Heart left ventricle (tissue), 13 donors: ENCODE measurements at regions not wholly inside any gene's neighbourhood (a gene's known extent, or its start where the extent isn't known, plus 50 kb on each side); places are given as distances from the start of the nearest gene placed in this dataset.
"Not testable (repeated sequence)": the region's sequence is repeated elsewhere in the genome, so short reads cannot be mapped to it uniquely, and the experiment has no call there.

Source experiments
- POLR2A ChIP-seq, 2 donors: fragments of 450-650 bp; IDR thresholded peaks; one replicate each; pipeline ENCODE4 v1.6.1; 2017; ENCODE audit warnings: antibody characterized with exemption in 2 of 2, mild to moderate bottlenecking in 2 of 2, moderate library complexity in 2 of 2
- TF ChIP-seq, protein P1 (sequence below), 12 donors: fragments of 200-600 bp; sonication (generic) in 4 of 12; IDR thresholded peaks; one replicate each; pipeline versions ENCODE4 v1.5.0 to v1.8.0; 2018 to 2022; ENCODE audit warnings: antibody characterized with exemption in 12 of 12, mild to moderate bottlenecking in 5 of 12
- donor health status: ischemic (EF 13 %, LVEDD 7.1; RV severe dilation, severe dysfunction).
- donor health status: DM: no; HTN: yes; CAD: no.
- donor health status: DM: no; HTN: no; CAD: no.
- donor health status: ischemic (EF 25% LVEDD 6.9; RV normal size, moderate dysfunction).
- donor health status: ischemic (EF 25% LVEDD 5.7; RV mildly dilated, moderate dysfunction).
- donor health status: ischemic (EF 35%, LVEDD 5.7; RV mildly dilated, moderate dysfunction).
- donor health status: nonischemic (EF 11% LVEDD 7.7; RV severe dilation, severe dysfunction).
- donor health status: DM: yes; HTN: yes; CAD: no.
- donor health status: PGD.
- donor health status: ischemic (EF 29% LVEDD 5.4; RV normal size, mild dysfunction).
- donor health status: nonischemic (EF 23%, LVEDD 6.1; RV moderate dilation, normal function).

DNA sequence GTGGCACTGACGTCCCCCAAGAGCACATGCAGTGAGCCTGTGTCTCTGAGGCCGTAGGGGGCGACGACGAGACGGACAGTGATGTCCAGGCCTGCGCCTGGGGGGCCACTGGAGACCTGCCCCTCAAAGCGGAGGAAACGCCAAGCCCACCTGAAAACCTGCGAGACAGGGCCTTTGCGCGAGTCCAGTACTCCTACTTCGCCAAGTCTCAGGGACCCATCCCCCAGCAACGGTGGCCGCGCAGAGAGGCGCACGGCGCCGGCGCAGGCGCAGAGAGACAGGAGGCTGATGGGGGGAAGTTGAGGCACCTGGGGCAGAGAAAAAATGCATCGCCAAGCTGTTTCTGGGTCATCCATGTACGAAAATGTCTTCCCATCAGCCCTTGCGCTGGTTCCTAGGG is 1580.6 kb downstream of the FOXD4L5 start:
- TF ChIP-seq, protein P1, sequence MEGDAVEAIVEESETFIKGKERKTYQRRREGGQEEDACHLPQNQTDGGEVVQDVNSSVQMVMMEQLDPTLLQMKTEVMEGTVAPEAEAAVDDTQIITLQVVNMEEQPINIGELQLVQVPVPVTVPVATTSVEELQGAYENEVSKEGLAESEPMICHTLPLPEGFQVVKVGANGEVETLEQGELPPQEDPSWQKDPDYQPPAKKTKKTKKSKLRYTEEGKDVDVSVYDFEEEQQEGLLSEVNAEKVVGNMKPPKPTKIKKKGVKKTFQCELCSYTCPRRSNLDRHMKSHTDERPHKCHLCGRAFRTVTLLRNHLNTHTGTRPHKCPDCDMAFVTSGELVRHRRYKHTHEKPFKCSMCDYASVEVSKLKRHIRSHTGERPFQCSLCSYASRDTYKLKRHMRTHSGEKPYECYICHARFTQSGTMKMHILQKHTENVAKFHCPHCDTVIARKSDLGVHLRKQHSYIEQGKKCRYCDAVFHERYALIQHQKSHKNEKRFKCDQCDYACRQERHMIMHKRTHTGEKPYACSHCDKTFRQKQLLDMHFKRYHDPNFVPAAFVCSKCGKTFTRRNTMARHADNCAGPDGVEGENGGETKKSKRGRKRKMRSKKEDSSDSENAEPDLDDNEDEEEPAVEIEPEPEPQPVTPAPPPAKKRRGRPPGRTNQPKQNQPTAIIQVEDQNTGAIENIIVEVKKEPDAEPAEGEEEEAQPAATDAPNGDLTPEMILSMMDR (IDR thresholded peaks at IDR 0.05) = not testable (repeated sequence)
- TF ChIP-seq POLR2A (IDR thresholded peaks at IDR 0.05) = not testable (repeated sequence)
